ENCODE measurements at regions not wholly inside any gene's neighbourhood (a gene's known extent, or its start where the extent isn't known, plus 50 kb on each side); places are given as distances from the start of the nearest gene placed in this dataset.

GRCh38 chr9:75699017-75699416 is 191.5 kb upstream of the PCSK5 start:
- TF ChIP-seq PPARA (CRISPR knock-in tag; IDR thresholded peaks at IDR 0.05; ENCODE audit: borderline replicate concordance) (no peak), ZFP3 (CRISPR knock-in tag; IDR thresholded peaks at IDR 0.05) (no peak), RARB (CRISPR knock-in tag; IDR thresholded peaks at IDR 0.05) (no peak), ZFP30 (CRISPR knock-in tag; IDR thresholded peaks at IDR 0.05) (no peak), GLIS3 (CRISPR knock-in tag; IDR thresholded peaks at IDR 0.05) (no peak), PATZ1 (CRISPR knock-in tag; IDR thresholded peaks at IDR 0.05; ENCODE audit: borderline replicate concordance) (no peak), TCF4 (CRISPR knock-in tag; IDR thresholded peaks at IDR 0.05; ENCODE audit: borderline replicate concordance) (no peak), BACH2 (CRISPR knock-in tag; IDR thresholded peaks at IDR 0.05; ENCODE audit: borderline replicate concordance) (no peak), ZNF70 (CRISPR knock-in tag; IDR thresholded peaks at IDR 0.05) (no peak)
- TF ChIP-seq, protein P1, sequence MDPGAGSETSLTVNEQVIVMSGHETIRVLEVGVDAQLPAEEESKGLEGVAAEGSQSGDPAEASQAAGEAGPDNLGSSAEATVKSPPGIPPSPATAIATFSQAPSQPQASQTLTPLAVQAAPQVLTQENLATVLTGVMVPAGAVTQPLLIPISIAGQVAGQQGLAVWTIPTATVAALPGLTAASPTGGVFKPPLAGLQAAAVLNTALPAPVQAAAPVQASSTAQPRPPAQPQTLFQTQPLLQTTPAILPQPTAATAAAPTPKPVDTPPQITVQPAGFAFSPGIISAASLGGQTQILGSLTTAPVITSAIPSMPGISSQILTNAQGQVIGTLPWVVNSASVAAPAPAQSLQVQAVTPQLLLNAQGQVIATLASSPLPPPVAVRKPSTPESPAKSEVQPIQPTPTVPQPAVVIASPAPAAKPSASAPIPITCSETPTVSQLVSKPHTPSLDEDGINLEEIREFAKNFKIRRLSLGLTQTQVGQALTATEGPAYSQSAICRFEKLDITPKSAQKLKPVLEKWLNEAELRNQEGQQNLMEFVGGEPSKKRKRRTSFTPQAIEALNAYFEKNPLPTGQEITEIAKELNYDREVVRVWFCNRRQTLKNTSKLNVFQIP (CRISPR knock-in tag; IDR thresholded peaks at IDR 0.05; ENCODE audit: borderline replicate concordance, low read depth): no peak
- TF ChIP-seq, protein P2, sequence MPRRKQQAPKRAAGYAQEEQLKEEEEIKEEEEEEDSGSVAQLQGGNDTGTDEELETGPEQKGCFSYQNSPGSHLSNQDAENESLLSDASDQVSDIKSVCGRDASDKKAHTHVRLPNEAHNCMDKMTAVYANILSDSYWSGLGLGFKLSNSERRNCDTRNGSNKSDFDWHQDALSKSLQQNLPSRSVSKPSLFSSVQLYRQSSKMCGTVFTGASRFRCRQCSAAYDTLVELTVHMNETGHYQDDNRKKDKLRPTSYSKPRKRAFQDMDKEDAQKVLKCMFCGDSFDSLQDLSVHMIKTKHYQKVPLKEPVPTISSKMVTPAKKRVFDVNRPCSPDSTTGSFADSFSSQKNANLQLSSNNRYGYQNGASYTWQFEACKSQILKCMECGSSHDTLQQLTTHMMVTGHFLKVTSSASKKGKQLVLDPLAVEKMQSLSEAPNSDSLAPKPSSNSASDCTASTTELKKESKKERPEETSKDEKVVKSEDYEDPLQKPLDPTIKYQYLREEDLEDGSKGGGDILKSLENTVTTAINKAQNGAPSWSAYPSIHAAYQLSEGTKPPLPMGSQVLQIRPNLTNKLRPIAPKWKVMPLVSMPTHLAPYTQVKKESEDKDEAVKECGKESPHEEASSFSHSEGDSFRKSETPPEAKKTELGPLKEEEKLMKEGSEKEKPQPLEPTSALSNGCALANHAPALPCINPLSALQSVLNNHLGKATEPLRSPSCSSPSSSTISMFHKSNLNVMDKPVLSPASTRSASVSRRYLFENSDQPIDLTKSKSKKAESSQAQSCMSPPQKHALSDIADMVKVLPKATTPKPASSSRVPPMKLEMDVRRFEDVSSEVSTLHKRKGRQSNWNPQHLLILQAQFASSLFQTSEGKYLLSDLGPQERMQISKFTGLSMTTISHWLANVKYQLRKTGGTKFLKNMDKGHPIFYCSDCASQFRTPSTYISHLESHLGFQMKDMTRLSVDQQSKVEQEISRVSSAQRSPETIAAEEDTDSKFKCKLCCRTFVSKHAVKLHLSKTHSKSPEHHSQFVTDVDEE (CRISPR knock-in tag; IDR thresholded peaks at IDR 0.05): no peak

Measured in SK-N-SH treated with all-trans-retinoic acid at 6 μM for 48 hours (cell line).